Keratinocyte (primary cell): ENCODE measurements at regions not wholly inside any gene's neighbourhood (a gene's known extent, or its start where the extent isn't known, plus 50 kb on each side); places are given as distances from the start of the nearest gene placed in this dataset.

Experiments
- DNase-seq: peaks from one replicate; pipeline ENCODE4 v3.0.0-alpha.2; 2011; ENCODE audit warnings: low read depth, missing footprints, low spot score
- FAIRE-seq: peaks from 2 replicates; lab custom pipeline; 2011; peaks lifted over from hg19 to GRCh38; lab: Jason Lieb, UNC
- H2AFZ ChIP-seq: 2 replicates; pipeline ENCODE4 v1.6.0; 2012; ENCODE audit warnings: low read length, control low read depth, inconsistent platforms; ENCODE audit not compliant: control insufficient read depth
- H3K27ac ChIP-seq: 2 replicates; pipeline ENCODE4 v1.5.1; 2011; ENCODE audit warnings: low read length; ENCODE audit not compliant: control insufficient read depth, insufficient read depth
- H3K27me3 ChIP-seq: 3 replicates; pipeline ENCODE4 v1.6.0; 2011; ENCODE audit warnings: low read length; ENCODE audit not compliant: control insufficient read depth, insufficient read depth; ENCODE audit errors: extremely low read depth
- H3K36me3 ChIP-seq, 2 experiments: 2 replicates in 1 of 2; 3 replicates in 1 of 2; pipeline ENCODE4 v1.5.1; 2011; ENCODE audit warnings: low read length in 2 of 2, mild to moderate bottlenecking in 1 of 2; ENCODE audit not compliant: control insufficient read depth in 2 of 2, insufficient read depth in 2 of 2; ENCODE audit errors: extremely low read depth in 1 of 2
- H3K4me1 ChIP-seq: 3 replicates; pipeline ENCODE4 v1.5.1; 2011; ENCODE audit warnings: low read length; ENCODE audit not compliant: control insufficient read depth, insufficient read depth; ENCODE audit errors: extremely low read depth
- H3K4me2 ChIP-seq: 3 replicates; pipeline ENCODE4 v1.6.0; 2011; ENCODE audit warnings: low read depth, low read length; ENCODE audit not compliant: control insufficient read depth, insufficient read depth; ENCODE audit errors: extremely low read depth
- H3K4me3 ChIP-seq, 3 experiments: fragments of 200-600 bp in 1 of 3; sonication (generic) in 1 of 3; 2 replicates in 2 of 3; 3 replicates in 1 of 3; pipeline ENCODE4 v1.5.1; 2011 to 2016; ENCODE audit warnings: low read length in 3 of 3, mild to moderate bottlenecking in 3 of 3, control low read depth in 2 of 3, inconsistent platforms in 1 of 3, low read depth in 1 of 3, mixed read lengths in 1 of 3, mixed run types in 1 of 3, moderate library complexity in 1 of 3; ENCODE audit not compliant: control insufficient read depth in 2 of 3, insufficient read depth in 2 of 3; ENCODE audit errors: extremely low read depth in 1 of 3
- H3K79me2 ChIP-seq: 2 replicates; pipeline ENCODE4 v1.6.0; 2012; ENCODE audit warnings: low read length; ENCODE audit not compliant: control insufficient read depth, insufficient read depth
- H3K9ac ChIP-seq: 3 replicates; pipeline ENCODE4 v1.6.0; 2011; ENCODE audit warnings: low read length; ENCODE audit not compliant: control insufficient read depth, insufficient read depth; ENCODE audit errors: extremely low read depth
- H3K9me1 ChIP-seq: 3 replicates; pipeline ENCODE4 v1.6.0; 2011; ENCODE audit warnings: low read length; ENCODE audit not compliant: control insufficient read depth, insufficient read depth; ENCODE audit errors: extremely low read depth
- H3K9me3 ChIP-seq: 2 replicates; pipeline ENCODE4 v1.5.1; 2012; ENCODE audit warnings: low read depth, low read length; ENCODE audit not compliant: control insufficient read depth
- H4K20me1 ChIP-seq: 3 replicates; pipeline ENCODE4 v1.6.0; 2011; ENCODE audit warnings: low read length; ENCODE audit not compliant: control insufficient read depth, insufficient read depth; ENCODE audit errors: extremely low read depth
- CTCF ChIP-seq, 3 experiments: IDR thresholded peaks in 1 of 3; conservative IDR thresholded peaks in 1 of 3; optimal IDR thresholded peaks in 1 of 3; 2 replicates in 2 of 3; 3 replicates in 1 of 3; pipeline versions ENCODE3 to v1.5.1; 2011; ENCODE audit warnings: low read length in 3 of 3, mild to moderate bottlenecking in 3 of 3, moderate library complexity in 2 of 3, control low read depth in 1 of 3, inconsistent platforms in 1 of 3; ENCODE audit not compliant: insufficient read depth in 2 of 3; ENCODE audit errors: extremely low read depth in 1 of 3
- EZH2 ChIP-seq: IDR thresholded peaks from one replicate; pipeline ENCODE4 v1.6.1; 2012; ENCODE audit warnings: inconsistent platforms, mild to moderate bottlenecking, low read length, moderate library complexity
- dilution Hi-C: fragments of 300-500 bp; cut with MboI; formaldehyde crosslinking; loops from one replicate; pipeline ENCODE4 v1.7.0; 2020; ENCODE audit warnings: low sequenced_read_pairs; ENCODE audit not compliant: extremely low pct_ligation_motif_present

GRCh38 chr3:68062926-68063325 is 408.5 kb upstream of the SUCLG2 start:
- dilution Hi-C loops: no loop called here

GRCh38 chr3:68060910-68061309 is 406.5 kb upstream of the SUCLG2 start:
- H3K4me2 ChIP-seq: no peak overlapping the region
- H3K9me3 ChIP-seq: no peaks in the 10 kb centered on the region
- H3K9me1 ChIP-seq: no peaks in the 10 kb centered on the region
- no peak overlapping the region for H2AFZ ChIP-seq
- TF ChIP-seq EZH2 (no peak), CTCF (optimal IDR thresholded peaks at IDR 0.05 in 1 of 3, IDR thresholded peaks at IDR 0.05 in 1 of 3, conservative IDR thresholded peaks at IDR 0.05 in 1 of 3; ENCODE audit: extremely low read depth in 1 of 3, insufficient read depth in 2 of 3, low read length in 3 of 3) (no peak)
- no peaks in the 10 kb centered on the region for H3K27me3 ChIP-seq
- no peaks in the 10 kb centered on the region for H3K4me1 ChIP-seq
- dilution Hi-C loops: no loop called here
- H3K4me3 ChIP-seq: no peak overlapping the region
- no peaks in the 10 kb centered on the region for H3K79me2 ChIP-seq
- H3K27ac ChIP-seq: no peak overlapping the region
- FAIRE-seq (no peak), DNase-seq (no peak)
- no peaks in the 10 kb centered on the region for H3K36me3 ChIP-seq
- H3K9ac ChIP-seq: no peak overlapping the region
- no peaks in the 10 kb centered on the region for H4K20me1 ChIP-seq

More at GRCh38 chr3:68062926-68063325, 408.5 kb upstream of the SUCLG2 start:
- no peak for DNase-seq
- no peak overlapping the region for H3K27ac ChIP-seq
- no peaks in the 10 kb centered on the region for H3K9me1 ChIP-seq
- H4K20me1 ChIP-seq: no peaks in the 10 kb centered on the region
- no peaks in the 10 kb centered on the region for H3K9me3 ChIP-seq
- H3K9ac ChIP-seq: no peak overlapping the region
- H3K4me1 ChIP-seq: no peaks in the 10 kb centered on the region
- FAIRE-seq: no peak
- no peak overlapping the region for H2AFZ ChIP-seq
- H3K4me2 ChIP-seq: no peak overlapping the region
- TF ChIP-seq EZH2 (no peak), CTCF (optimal IDR thresholded peaks at IDR 0.05 in 1 of 3, IDR thresholded peaks at IDR 0.05 in 1 of 3, conservative IDR thresholded peaks at IDR 0.05 in 1 of 3; ENCODE audit: extremely low read depth in 1 of 3, insufficient read depth in 2 of 3, low read length in 3 of 3) (no peak)
- H3K27me3 ChIP-seq: no peaks in the 10 kb centered on the region
- H3K36me3 ChIP-seq: no peaks in the 10 kb centered on the region
- no peaks in the 10 kb centered on the region for H3K79me2 ChIP-seq
- H3K4me3 ChIP-seq: no peak overlapping the region
